IgD-negative memory B cell (primary cell): ENCODE measurements at regions not wholly inside any gene's neighbourhood (a gene's known extent, or its start where the extent isn't known, plus 50 kb on each side); places are given as distances from the start of the nearest gene placed in this dataset.
A peak's percentile ranks its signal among the peaks of the same experiment; 100 is the strongest.

Experiments
- H3K27ac Mint-ChIP-seq, 3 donors: one replicate each; pipeline ENCODE4 v1.8.0; 2020 to 2022; ENCODE audit warnings: mild to moderate bottlenecking in 3 of 3, mixed read lengths in 3 of 3, moderate library complexity in 1 of 3
- H3K27me3 Mint-ChIP-seq: one replicate; pipeline ENCODE4 v1.8.0; 2021; ENCODE audit warnings: mixed read lengths
- H3K36me3 Mint-ChIP-seq: one replicate; pipeline ENCODE4 v1.8.0; 2020; ENCODE audit warnings: mild to moderate bottlenecking, mixed read lengths
- H3K4me1 Mint-ChIP-seq, 3 donors: one replicate each; pipeline ENCODE4 v1.8.0; 2020 to 2022; ENCODE audit warnings: mixed read lengths in 3 of 3, mild to moderate bottlenecking in 1 of 3
- H3K4me3 Mint-ChIP-seq, 4 donors: one replicate each; pipeline ENCODE4 v1.8.0; 2020 to 2022; ENCODE audit warnings: mild to moderate bottlenecking in 4 of 4, mixed read lengths in 4 of 4, moderate library complexity in 3 of 4
- H3K9me3 Mint-ChIP-seq, 3 donors: one replicate each; pipeline ENCODE4 v1.8.0; 2020 to 2021; ENCODE audit warnings: mixed read lengths in 3 of 3, mild to moderate bottlenecking in 1 of 3

- H3K4me1 Mint-ChIP-seq = peaks cover 0 to 1% (median 0%) of the 10 kb centered on the region in 3 donors
- no peak overlapping the region for H3K4me3 Mint-ChIP-seq
- no peaks in the 10 kb centered on the region for H3K9me3 Mint-ChIP-seq
- no peaks in the 10 kb centered on the region for H3K36me3 Mint-ChIP-seq
- H3K27ac Mint-ChIP-seq = no peak overlapping the region
- H3K27me3 Mint-ChIP-seq = no peaks in the 10 kb centered on the region
Observed at GRCh38 chr6:134454794-134455193, 136.9 kb upstream of the SGK1 start.

GRCh38 chr6:134453792-134454510, 136.0 kb upstream of the SGK1 start:
- H3K4me3 Mint-ChIP-seq = no peak overlapping the region
- H3K36me3 Mint-ChIP-seq = no peaks in the 10 kb centered on the region
- no peak overlapping the region for H3K27ac Mint-ChIP-seq
- peaks cover 0 to 1% (median 0%) of the 10 kb centered on the region in 3 donors for H3K4me1 Mint-ChIP-seq
- H3K9me3 Mint-ChIP-seq = no peaks in the 10 kb centered on the region
- H3K27me3 Mint-ChIP-seq = no peaks in the 10 kb centered on the region

GRCh38 chr6:134452906-134453305, 135.0 kb upstream of the SGK1 start:
- Mint-ChIP-seq H3K4me1 (peaks cover under 1 to 3% (median 2%) of the 10 kb centered on the region in 3 donors), H3K27ac (no peak overlapping the region), H3K27me3 (no peaks in the 10 kb centered on the region), H3K36me3 (no peaks in the 10 kb centered on the region), H3K9me3 (no peaks in the 10 kb centered on the region), H3K4me3 (no peak overlapping the region)

GRCh38 chr6:134451529-134451928, 133.6 kb upstream of the SGK1 start:
- H3K4me1 Mint-ChIP-seq = peaks cover 4 to 12% (median 11%) of the 10 kb centered on the region in 3 donors
- no peak overlapping the region for H3K27ac Mint-ChIP-seq
- no peak overlapping the region for H3K4me3 Mint-ChIP-seq
- no peaks in the 10 kb centered on the region for H3K9me3 Mint-ChIP-seq
- no peaks in the 10 kb centered on the region for H3K36me3 Mint-ChIP-seq
- H3K27me3 Mint-ChIP-seq = no peaks in the 10 kb centered on the region

DNA sequence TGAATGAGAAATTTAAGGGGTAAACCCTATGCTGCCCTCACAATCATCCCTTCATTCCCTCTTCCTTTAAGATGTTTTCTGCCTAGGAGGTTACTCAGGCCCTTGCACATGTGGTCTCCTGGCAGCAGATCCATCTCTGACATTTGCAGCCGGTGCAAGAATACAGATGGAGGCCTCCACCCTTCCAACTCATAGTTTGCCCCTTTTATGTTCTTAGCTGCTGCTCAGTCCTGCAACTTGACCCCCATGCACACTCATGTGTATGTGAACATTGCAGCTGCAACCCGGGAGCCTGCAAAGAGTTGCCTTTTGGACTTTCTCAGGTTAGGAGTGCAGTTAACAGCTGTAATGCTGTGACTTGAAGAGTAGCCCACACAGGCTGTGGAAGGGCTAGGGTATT, 131.9 kb upstream of the SGK1 start:
- no peak overlapping the region for H3K4me3 Mint-ChIP-seq
- no peak overlapping the region for H3K27ac Mint-ChIP-seq
- H3K4me1 Mint-ChIP-seq = peaks cover 4 to 15% (median 11%) of the 10 kb centered on the region in 3 donors
- no peaks in the 10 kb centered on the region for H3K27me3 Mint-ChIP-seq
- H3K9me3 Mint-ChIP-seq = no peaks in the 10 kb centered on the region
- H3K36me3 Mint-ChIP-seq = no peaks in the 10 kb centered on the region

DNA sequence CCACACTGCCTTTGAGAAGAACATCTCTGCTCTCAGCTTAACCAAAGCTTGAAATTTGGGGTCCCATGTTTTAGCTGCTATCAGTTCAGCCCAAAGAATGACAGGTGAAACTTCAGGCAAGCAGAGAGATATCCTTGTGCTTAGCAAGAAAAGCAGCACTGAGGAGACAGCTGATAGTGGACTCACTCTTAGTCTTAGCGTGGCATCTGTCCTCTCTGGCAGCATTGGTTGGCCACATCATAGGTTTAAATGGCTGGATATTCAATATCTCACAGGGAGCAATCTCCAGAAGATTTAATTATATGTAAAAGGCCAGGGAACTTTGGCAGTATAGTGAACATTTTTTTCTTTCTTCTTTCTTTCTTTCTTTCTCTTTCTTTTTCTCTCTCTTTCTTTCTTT, 131.1 kb upstream of the SGK1 start:
- Mint-ChIP-seq H3K27me3 (no peaks in the 10 kb centered on the region), H3K9me3 (no peaks in the 10 kb centered on the region), H3K36me3 (no peaks in the 10 kb centered on the region), H3K4me3 (no peak overlapping the region), H3K4me1 (peaks cover 4 to 15% (median 11%) of the 10 kb centered on the region in 3 donors), H3K27ac (peak overlapping the region in 1 of 3 donors; percentile 66)

GRCh38 chr6:134447883-134448387, 130.0 kb upstream of the SGK1 start:
- H3K4me1 Mint-ChIP-seq = peaks cover 4 to 15% (median 11%) of the 10 kb centered on the region in 3 donors
- no peaks in the 10 kb centered on the region for H3K9me3 Mint-ChIP-seq
- H3K36me3 Mint-ChIP-seq = no peaks in the 10 kb centered on the region
- H3K4me3 Mint-ChIP-seq = no peak overlapping the region
- no peak overlapping the region for H3K27ac Mint-ChIP-seq
- no peaks in the 10 kb centered on the region for H3K27me3 Mint-ChIP-seq

GRCh38 chr6:134447423-134447822, 129.5 kb upstream of the SGK1 start:
- Mint-ChIP-seq H3K4me3 (no peak overlapping the region), H3K4me1 (peaks cover 4 to 15% (median 11%) of the 10 kb centered on the region in 3 donors), H3K9me3 (no peaks in the 10 kb centered on the region), H3K27me3 (no peaks in the 10 kb centered on the region), H3K27ac (no peak overlapping the region), H3K36me3 (no peaks in the 10 kb centered on the region)

DNA sequence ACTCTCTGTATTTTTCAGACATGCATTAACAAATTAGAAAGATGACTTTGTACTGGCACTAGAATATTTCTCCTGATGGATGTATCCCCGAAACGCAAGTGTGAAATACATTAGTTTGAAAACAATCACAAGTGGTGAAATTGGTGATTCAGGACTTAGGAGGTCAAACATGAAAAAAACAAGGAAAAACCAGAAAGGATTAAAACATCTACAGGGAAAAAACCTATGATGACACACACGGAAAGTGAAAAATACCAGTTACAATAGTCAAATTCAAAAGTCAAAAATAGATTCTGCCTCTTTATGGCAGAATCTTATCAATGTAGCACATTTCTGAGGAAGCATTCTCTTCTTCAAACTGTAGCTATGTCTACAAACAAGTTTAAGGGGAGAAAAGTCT, 129.0 kb upstream of the SGK1 start:
- H3K27ac Mint-ChIP-seq = no peak overlapping the region
- no peaks in the 10 kb centered on the region for H3K27me3 Mint-ChIP-seq
- no peaks in the 10 kb centered on the region for H3K36me3 Mint-ChIP-seq
- H3K9me3 Mint-ChIP-seq = no peaks in the 10 kb centered on the region
- H3K4me3 Mint-ChIP-seq = no peak overlapping the region
- peaks cover 4 to 15% (median 11%) of the 10 kb centered on the region in 3 donors for H3K4me1 Mint-ChIP-seq

DNA sequence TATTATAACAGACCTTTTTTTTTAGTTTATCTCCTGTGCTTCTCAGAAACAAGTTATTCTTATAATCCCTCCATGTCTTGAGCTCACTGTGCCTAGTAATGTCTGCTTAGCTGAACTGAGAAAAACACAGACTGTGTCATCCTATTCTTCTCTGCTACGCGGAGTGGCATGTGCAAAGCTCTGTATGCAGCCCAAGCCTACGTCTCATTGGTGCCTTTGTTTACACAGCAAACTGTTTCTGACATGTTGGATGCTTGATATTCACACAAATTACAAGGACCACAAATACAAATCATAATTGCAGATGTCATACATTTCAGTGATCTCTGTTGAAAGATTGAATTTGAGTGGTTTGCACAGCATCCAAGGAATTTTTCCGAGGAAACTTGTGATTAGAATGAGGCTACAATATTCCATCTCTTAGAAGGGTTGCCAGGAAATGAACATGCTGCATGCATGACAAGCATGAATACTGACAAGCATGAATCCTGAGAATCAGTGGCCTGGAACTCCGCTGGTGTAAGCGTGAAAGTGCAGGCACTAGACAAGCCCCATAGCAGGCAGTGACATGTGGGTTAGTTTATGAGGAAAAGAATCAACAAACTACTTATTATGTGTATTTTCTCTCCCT, 128.4 kb upstream of the SGK1 start:
- Mint-ChIP-seq H3K27me3 (no peaks in the 10 kb centered on the region), H3K9me3 (no peaks in the 10 kb centered on the region), H3K36me3 (no peaks in the 10 kb centered on the region), H3K4me3 (no peak overlapping the region), H3K27ac (no peak overlapping the region), H3K4me1 (peaks cover 4 to 15% (median 11%) of the 10 kb centered on the region in 3 donors)

DNA sequence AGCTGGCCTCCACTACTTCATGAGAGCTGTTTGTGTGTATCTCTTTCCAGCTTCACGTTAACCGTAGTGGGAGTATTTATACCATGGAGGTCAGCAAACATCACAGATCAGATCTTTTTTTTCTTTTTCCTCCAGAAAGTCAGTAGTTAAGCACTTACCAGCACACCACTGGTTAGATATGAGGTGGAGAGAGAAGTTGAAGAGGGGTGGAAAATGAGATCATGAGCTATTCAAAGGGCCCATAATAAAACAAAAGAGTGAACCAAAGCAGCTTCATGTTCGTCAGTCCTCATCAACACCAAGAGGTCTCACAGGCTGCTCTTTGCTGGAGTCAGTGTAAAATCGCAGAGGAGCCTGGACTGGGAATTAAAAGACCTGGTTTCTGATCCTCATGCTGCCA, 125.1 kb upstream of the SGK1 start:
- Mint-ChIP-seq H3K9me3 (no peaks in the 10 kb centered on the region), H3K4me1 (peaks cover 4 to 14% (median 10%) of the 10 kb centered on the region in 3 donors), H3K36me3 (no peaks in the 10 kb centered on the region), H3K27me3 (no peaks in the 10 kb centered on the region), H3K4me3 (no peak overlapping the region), H3K27ac (no peak overlapping the region)

DNA sequence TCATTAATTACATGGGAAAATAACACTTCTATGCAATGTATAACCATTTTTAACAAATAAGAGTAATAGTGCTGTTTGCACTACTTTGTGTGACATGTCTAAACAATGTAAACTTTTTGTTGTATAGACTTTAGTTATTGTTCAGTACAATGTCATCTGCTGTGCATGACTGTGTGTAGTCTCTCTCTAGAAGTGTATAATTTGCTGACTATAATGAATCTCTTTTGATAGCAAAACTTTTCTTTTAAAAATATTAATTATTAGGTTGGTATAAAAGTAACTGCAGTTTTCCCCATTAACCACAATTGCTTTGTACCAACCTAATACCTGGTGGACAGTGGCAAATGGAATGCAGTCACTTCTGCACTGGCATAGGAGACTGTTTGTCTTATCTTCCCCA, 124.2 kb upstream of the SGK1 start:
- H3K4me1 Mint-ChIP-seq = peaks cover under 1 to 14% (median 8%) of the 10 kb centered on the region in 3 donors
- no peaks in the 10 kb centered on the region for H3K9me3 Mint-ChIP-seq
- H3K36me3 Mint-ChIP-seq = no peaks in the 10 kb centered on the region
- no peak overlapping the region for H3K27ac Mint-ChIP-seq
- no peak overlapping the region for H3K4me3 Mint-ChIP-seq
- no peaks in the 10 kb centered on the region for H3K27me3 Mint-ChIP-seq

DNA sequence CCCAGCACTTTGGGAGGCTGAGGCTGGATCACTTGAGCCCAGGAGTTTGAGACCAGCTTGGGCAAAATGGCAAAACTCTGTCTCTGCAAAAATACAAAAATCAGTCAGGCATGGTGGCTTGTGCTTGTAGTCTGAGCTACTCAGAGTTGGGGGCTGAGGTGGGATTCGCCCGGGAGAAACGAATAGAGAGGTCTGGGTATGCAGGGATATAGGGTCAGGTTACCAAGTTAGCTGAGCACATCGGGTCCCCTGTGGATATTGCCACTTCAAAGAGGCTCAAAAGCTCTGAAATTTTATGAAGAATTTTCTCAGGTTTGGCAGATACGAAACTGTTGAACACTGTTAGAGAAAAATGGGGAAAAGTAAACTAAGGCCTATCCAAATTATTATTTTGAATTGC, 120.9 kb upstream of the SGK1 start:
- Mint-ChIP-seq H3K9me3 (no peaks in the 10 kb centered on the region), H3K4me1 (peaks cover 12 to 23% (median 19%) of the 10 kb centered on the region in 3 donors), H3K27me3 (no peaks in the 10 kb centered on the region), H3K4me3 (no peak overlapping the region), H3K27ac (no peak overlapping the region), H3K36me3 (no peaks in the 10 kb centered on the region)

DNA sequence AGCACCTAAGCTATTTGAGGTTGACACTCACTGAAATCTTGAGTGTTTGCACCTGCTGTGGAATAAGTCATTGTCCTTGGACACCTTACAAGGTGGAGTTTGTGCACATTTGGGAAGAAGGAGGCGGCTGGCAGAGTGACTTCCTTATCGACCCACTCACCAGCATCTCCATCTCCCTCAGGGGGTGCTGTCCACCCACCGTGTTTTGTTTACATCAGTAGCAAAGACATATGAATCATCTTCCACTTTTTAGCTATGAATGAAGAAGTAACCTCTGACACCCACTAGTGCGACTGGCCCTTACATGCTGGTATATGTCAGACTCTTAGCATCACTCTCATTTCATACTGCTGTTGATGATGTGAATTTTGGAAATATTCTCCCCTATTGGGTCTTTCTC, 119.5 kb upstream of the SGK1 start:
- Mint-ChIP-seq H3K27ac (peak overlapping the region in 1 of 3 donors; percentile 9), H3K36me3 (no peaks in the 10 kb centered on the region), H3K4me3 (peak overlapping the region in 3 of 4 donors; percentile 19 to 81 (median 48)), H3K4me1 (peaks cover 12 to 23% (median 19%) of the 10 kb centered on the region in 3 donors), H3K9me3 (no peaks in the 10 kb centered on the region), H3K27me3 (no peaks in the 10 kb centered on the region)

DNA sequence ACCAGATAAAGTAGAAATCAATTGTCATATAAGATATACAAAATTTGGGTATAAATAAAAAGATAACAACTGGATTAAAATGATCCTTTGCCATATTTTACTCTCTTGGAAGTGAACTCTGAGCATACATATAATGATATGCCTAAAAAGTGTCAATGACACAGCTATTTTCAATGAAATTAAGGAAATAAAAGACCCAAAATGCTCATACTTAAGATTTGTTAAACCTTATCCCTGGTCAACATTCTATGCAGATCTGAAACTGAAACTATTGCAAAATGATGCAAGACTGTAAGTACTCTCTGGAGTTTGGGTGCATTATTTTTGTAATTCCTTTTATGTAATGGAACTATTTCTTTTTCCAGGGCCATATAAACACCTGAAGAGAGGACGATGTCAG, 119.0 kb upstream of the SGK1 start:
- Mint-ChIP-seq H3K36me3 (no peaks in the 10 kb centered on the region), H3K9me3 (no peaks in the 10 kb centered on the region), H3K4me3 (peak overlapping the region in 3 of 4 donors; percentile 19 to 81 (median 71)), H3K27ac (peak overlapping the region in 1 of 3 donors; percentile 9), H3K4me1 (peaks cover 12 to 23% (median 19%) of the 10 kb centered on the region in 3 donors), H3K27me3 (no peaks in the 10 kb centered on the region)
